NCI-H774 (cell line): ENCODE measurements at regions not wholly inside any gene's neighbourhood (a gene's known extent, or its start where the extent isn't known, plus 50 kb on each side); places are given as distances from the start of the nearest gene placed in this dataset.

Experiments used
- DNase-seq: peaks from one replicate; lab custom pipeline; 2025; lab: John Stamatoyannopoulos, UW

DNA sequence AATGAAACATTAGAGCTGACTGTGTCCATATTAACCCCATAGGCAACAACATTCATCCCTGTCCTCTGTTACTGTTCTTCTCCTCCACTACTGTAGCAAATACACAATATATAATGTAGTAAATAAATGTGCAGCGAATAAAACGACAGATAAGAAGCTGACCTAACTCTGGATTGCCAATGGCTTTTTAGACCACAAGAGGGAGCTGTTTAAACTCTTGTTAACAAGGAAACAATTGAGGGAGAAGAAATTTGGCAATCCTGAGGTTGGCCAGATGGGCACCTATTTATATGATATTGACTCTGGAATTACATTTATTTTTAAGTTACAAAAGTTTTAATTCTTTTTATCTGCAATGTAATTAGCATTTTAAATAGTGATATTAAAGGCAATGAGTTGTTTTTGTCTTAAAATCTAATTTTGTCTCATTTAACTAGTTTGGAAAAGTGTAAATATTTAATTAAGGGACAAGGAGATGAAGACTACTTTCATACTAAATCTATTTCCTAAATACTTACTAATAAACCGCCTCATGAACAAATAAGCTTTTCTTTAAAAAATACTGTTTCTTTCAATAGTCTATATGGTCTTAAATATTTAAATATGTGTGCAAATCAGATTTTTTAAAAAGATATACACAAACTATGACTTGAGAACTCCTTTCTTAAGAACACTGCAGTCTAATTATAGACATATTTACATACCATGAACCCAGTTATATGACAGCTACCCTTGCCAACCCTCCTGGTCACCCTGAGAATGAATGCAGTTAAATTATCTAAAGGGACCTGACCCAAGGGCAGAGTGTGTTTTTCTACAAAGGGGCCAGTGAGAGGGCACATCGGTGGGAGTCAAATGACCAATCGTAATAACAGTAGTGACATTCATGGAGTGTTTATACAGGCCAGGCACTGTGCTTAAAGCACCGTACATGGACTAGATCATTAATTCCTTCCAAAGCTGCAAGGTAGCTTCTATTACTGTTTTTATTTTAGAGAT lies 52.9 kb upstream of the HPF1 start:
- peak; percentile 7 for DNase-seq

DNA sequence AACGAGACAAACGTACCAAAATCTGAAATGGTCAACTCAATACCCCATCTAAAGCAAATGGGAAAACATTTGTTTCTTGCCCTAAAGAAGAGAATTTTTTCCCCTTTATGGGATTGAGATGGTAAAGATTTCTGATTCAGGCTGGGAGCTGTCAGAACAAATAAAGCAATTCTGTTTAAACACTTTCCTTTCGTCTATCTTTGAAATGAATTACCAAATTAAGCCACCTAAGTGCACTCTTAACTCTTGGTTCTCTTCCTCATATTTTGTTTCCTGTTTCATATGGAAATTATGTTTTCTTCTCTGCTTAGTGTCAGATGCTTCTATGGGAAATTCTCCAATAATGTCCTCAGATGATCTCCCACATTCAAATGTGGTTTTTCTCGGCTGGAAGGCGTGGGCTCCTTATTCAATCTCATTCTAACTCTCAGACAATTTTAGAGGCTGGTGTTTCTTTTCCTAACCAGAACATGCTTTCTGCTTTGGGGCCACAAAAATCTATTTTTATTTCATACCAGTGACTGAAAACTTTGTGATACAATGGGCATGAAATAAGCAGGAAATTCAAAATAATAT lies 50.3 kb upstream of the HPF1 start:
- DNase-seq: no peak
